Urothelium cell line (cell line): ENCODE measurements at regions not wholly inside any gene's neighbourhood (a gene's known extent, or its start where the extent isn't known, plus 50 kb on each side); places are given as distances from the start of the nearest gene placed in this dataset.
A peak's percentile ranks its signal among the peaks of the same experiment; 100 is the strongest.

Experiments used
- DNase-seq: peaks from one replicate; pipeline ENCODE4 v3.0.0; 2011; ENCODE audit warnings: low spot score, mixed read lengths
- FAIRE-seq: peaks from 2 replicates; lab custom pipeline; 2011; peaks lifted over from hg19 to GRCh38; lab: Jason Lieb, UNC

DNA sequence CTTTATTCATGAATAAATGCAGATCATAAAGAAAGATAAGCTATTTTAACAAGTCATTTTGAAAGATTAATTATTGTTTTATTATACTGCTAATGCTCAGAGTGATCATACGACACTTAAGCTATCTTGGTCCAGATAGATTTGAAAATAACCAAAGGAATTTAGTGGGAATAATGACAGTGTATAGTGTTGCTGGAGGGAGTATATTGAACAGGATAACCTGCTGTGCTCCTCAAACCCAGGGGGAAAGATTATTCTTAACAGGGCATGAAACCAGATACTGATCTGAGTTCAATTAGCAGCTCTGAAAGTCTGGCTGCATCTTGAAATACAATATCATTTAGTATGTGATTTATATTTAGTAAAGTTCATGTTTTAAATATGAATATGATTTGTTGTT is 216.3 kb upstream of the ITGA4 start:
- FAIRE-seq, result no peak
- DNase-seq, result no peak

DNA sequence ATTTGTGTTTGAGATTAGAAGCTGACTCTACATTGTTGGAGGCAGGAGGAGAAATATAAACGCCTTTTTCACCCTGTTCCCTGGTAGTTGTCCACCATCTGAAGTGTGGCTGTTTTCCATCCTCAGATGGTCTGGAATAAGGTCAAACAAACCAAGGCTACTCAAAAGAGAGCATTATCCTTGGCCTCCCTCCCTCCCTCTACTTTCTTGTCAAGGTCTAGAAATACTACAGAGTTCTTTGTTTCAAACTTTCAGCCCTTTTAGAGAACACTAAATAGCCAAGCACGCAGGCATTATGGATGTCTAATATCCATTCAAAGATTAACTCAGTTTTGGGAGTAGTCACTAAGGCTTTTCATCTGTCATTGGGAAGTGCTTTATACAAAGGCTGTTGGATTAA is 215.8 kb upstream of the ITGA4 start:
- FAIRE-seq (no peak), DNase-seq (no peak)

DNA sequence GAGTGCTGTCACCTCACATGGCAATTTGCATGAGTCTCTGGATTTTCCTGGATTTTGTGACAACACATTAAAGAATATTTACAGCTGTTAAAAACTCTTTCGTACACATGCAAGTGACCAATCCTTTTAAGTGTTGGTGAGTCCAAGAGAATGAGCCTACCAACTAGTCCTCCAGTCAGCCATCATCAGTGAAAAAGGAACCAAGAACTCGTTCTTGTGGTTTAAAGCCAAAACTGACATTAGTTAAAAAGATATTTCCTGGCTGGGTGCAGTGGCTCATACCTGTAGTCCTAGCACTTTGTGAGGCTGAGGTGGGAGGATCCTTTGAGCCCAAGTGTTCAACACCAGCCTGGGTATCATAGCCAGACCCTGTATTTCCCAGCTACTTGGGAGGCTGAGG is 215.4 kb upstream of the ITGA4 start:
- DNase-seq (no peak), FAIRE-seq (no peak)

DNA sequence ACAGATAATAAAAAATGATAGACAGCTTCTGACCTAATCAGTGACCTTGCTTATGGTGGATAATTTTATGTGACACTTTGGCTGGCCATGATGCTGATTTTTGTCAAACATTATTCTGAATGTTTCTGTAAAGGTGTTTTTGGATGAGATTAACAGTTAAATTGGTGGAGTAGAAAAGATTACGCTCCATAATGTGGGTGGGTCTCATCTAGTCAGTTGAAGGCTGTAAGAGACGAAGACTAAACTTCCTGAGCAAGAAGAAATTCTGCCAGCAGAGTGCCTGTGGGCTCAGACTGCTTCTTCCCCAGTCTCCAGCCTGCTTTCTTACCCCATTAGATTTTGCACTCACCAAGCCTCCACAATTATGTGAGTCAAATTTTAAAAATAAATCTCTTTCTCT is 214.9 kb upstream of the ITGA4 start:
- no peak for FAIRE-seq

DNA sequence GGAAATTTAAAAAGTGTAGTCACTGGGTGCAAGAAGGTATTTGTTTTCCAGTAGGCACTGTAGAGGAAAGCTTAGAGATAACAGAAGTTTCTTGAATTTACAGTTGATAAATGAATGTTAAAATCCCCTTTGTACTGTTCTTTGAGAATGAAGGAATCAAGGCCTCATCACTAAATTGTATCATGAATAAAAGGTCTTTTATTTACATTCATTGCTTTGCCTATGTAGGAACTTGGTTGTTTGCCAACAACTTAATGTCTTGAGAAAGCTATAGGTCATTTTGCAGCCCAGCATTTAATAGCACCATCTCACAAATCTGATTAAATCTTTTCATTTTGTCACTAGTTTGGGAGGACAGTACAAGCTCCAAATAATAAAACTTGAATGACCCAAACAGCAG is 213.9 kb upstream of the ITGA4 start:
- no peak for FAIRE-seq
- DNase-seq, result no peak

More for the DNA sequence above, 214.9 kb upstream of the ITGA4 start:
- no peak for DNase-seq

DNA sequence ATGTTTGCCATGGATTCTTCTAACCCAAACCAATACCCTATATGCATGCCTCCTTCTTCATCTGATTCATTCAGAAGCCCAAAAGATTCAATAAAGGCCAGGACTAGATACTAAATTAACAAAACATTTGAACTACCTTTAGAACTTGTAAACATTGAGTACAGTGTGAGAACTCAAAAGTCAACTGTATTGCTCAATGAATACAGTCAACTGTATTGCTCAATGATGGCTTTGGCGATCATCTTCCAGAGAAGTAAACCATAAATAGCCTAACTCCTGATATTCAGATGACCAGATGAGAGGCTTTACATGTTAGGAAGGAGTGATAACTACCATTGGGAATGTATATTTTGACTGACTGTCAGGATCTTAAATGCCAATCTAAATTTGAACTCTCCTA is 206.5 kb upstream of the ITGA4 start:
- FAIRE-seq, result no peak

DNA sequence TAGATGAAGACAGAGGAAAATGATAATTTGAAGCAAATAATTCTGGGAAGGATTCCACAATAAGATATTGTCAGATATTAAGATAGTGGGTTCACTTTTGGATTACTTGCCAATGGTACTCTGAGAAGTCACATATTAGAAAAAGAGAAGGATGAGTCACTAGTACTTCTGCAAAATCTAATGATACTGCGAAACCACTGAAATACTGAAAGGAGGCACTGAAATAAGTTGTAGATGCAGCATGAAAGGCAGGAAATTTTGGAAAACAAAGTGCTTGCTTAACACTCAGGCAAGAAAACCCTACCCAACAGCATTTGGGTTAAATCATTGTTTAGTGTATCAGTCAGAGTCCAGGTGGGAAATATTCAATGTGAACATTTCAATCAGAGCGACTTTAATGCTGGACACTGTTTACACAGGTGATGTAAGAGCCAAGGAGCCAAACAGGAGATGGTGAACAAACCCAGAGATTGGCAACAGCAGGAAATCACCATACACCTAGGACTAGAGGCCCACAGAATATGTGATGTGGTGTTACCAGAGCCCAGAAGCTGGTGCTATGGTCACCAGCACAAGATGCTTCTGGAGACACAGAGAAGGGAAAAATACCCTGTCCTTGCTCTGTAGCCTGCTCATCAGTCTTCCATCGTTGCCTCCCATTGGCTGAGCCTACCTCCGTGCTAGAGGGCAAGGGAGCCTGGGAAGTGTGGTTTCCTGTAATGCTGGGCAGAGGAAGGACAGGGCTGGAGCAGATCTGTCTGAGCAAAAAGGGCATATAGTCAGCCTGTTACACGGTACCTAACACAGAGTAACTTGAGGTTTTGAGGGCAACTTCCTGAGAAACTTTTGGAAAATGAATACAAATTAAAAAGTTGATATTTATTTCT is 204.7 kb upstream of the ITGA4 start:
- FAIRE-seq (no peak), DNase-seq (no peak)

More for the DNA sequence above, 206.5 kb upstream of the ITGA4 start:
- DNase-seq, result no peak

DNA sequence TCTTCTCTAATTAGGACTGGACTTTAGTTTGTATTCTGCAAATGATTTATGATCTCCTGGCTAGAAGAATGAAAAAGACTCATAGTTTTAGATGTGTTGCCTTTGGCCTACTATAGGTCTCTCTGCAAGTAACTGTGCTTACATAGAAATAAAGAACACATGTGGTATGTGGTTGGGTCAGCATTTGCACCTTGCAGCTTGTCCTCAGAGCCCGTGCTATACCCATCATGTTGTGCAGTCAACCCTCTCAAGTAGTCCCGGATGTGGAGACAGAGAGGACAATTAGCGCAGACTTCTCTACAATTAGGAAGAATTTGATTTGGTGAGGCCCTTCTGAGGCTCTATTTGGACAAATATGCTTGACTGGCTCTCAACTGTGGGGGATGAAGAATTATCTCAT is 203.7 kb upstream of the ITGA4 start:
- DNase-seq, result no peak
- no peak for FAIRE-seq

DNA sequence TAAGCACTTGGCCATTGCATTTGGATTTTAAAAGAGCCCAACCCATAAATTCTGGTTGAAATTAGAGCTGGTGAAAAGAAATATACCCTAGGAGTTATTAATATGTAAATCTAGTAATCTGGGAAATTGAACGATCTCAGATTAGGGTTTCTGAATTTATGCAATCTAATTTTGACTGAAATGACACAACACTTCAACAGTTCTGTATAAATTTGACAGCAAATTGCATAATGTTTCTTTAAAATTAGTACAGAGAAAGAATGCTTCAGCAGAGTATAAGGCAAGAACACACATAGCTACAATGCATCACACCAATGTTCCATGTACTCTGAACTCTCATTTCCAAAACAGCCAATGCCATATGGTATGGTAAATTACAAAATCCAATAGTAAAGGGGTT is 201.5 kb upstream of the ITGA4 start:
- FAIRE-seq (no peak), DNase-seq (no peak)

DNA sequence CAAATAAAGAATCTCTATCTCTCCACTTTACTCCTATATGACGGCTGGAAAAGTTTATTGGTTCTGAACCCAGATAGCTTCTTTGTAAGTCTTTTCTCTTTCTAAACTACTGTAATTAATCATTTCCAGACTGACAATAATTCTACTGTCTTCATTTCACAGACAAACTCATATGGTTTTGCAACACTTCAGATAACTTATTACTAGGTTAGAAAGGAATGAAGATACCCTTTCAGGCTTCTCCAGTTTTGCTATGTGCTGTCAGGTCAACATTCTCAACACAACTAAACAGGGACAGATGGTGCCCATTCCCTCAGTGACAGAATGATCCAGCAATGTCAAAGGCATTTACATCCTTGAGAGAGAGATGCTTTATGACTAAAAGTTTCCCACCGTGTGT is 198.5 kb upstream of the ITGA4 start:
- FAIRE-seq (no peak), DNase-seq (no peak)

DNA sequence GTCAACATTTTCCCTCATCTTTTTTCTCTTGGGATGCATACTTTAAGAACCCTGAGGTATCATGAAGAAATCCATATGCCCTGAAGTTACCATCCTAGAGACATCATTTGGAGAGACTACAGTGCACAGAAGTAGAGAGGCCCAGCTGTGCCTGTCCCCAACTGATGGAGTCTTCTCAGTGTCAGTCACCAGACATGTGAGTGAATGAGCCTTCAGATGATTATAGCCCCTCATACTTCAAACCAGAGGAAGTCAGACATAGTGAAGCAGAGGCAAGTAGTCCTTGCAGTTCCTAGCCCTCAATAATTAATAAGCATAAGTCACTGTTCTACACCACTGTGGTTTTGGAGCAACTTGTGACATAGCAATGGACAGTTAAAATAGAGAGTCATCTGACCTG is 194.4 kb upstream of the ITGA4 start:
- FAIRE-seq, result no peak
- no peak for DNase-seq

DNA sequence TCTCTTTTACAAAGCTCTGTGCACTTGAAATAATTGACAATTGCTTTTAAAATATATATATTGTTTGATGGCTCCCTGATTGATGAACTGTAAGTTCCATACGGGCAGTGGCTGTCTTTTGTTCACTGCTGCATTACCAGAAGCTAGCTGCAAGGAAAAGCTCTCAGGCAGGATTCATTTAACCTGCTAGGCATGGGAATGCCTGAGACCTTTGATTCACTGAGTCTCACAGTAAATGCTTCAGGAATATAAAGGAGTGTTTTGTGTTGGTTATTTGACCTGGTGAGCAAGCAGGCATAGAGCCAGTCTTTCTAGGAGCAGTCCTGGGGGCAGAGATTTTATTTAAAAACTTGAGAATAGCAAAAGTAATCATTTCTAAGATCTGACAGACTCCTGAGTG is 193.2 kb upstream of the ITGA4 start:
- DNase-seq (peak; percentile 9), FAIRE-seq (no peak)

DNA sequence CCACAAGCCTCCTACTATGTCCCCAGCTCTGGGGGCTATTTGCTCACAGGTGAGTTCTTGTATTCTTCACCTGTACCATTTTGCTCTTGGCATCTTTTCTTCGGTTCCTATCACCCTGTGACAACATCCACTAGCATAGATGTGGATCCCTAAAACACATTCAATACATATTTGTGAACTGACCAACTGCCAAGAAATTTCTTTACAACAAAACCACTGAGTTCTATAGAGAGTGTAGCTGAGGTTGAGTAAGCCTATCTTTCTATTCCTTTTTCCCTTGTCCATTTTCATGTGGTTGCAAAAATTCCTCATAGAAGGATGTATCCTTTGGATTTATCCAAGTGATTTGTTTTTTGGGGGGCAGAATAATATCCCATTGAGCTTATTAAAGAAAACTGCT is 192.7 kb upstream of the ITGA4 start:
- DNase-seq, result no peak
- no peak for FAIRE-seq

DNA sequence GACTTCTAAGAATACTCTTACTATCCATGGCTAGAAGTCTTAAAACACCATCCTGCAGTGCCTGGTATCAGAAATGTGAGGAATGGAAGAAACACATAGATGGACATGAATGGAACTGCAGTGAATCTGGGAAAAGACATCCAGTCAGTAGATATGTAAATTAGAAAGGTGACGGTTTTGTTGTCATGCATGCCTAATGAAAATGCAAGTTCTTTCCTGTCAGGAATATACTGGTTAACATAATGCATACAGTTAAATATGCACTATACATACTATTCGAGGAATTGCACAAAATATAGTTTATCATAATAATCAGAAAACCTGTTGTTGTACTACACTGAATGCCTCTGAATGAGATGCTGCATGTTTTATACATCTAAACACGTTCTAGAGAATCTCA is 190.6 kb upstream of the ITGA4 start:
- DNase-seq (no peak), FAIRE-seq (no peak)

DNA sequence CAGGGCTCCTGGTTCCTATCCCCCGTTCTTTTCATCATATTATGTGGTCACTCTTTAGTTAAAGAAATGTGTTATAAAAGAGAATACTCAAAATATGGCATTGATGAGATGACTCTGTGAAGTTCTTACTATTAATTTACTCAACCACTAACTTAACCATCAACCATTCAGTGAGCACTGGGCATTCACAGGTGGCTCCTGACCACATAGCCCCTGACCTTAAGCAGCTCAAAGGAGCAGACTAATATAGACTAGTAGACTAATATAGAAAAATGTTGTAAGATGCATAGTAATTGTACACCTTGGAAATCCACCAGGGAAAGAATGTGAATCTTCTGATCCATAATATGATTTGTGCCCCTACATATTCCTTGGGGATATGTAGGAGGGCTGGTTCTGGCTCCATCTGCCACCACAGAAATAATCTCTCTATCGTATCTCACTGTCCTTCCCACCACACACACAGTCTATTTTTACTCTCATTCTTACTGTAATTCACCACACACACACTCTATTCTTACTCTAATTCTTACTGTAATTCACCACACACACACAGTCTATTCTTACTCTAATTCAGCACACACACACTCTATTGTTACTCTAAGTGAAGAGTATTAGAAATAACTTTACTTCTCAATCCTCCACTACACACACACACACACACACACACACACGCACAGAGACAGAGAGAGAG is 188.9 kb upstream of the ITGA4 start:
- DNase-seq (no peak), FAIRE-seq (no peak)

DNA sequence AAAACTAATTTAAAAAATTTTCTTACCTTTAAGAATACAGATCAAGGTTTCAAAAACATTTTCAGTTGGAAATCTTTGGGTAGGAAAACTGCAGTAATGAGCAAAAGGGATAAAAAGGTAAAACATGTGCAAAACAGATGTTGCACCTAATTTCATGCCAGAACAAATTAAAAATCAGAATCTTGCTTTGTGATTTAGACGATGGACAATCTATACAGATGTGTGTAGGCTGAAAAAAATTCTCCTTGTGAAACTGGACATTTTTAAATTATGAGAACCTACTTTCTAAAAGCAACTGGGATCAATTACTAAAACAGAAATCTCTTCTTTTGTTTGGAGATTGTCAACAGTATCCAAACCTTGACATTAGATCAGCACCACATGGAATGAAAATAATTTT is 183.2 kb upstream of the ITGA4 start:
- no peak for DNase-seq
- no peak for FAIRE-seq

DNA sequence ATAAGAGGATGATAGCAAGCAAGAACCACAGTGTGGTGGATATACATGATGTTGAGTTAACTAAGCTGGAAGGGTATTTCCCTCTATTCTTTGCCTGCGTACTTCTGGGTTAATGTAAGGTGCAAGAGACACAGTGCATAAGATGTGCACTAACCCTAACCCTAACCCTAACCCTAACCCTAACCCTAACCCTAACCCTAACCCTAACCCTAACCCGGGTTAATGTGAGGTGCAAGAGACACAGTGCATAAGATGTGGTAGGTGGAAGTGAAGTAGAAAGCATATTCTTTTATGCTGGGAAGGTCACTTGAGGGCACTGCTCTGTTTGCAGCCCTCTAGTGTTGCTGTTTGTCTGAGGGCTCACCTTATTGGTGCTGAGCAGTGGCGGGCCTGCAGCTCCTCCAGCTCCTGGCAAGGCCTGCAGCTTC is 181.5 kb upstream of the ITGA4 start:
- FAIRE-seq, result peak; percentile 79
- DNase-seq, result no peak

DNA sequence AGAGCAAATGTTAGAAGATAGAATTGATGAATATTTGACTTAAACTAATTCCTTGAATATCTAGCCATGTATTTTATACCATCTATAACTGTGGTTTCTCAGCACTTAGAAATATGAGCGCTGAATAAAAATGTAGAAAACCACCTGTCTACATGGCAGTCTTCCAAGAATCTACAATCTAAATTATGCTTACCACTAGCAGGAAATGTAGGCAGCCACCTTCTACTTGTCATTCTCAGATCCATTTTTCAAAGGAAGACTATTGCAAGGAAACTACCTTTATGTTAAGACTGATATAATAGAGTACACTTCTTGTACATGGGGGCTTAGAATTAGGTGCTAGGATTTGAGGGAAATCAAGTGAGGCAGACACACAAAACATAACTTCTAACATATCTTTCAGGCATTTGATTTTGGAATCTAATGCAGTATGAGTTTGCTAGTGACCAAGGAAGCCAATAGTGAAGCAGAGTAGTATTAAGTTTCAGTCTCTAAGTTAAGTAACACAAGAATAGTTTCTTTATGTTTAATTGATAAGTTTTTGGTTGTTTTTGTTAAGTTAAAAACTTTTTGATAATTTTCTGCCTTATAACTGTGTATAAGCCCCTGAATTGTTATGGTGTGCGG is 175.9 kb upstream of the ITGA4 start:
- no peak for DNase-seq
- no peak for FAIRE-seq

DNA sequence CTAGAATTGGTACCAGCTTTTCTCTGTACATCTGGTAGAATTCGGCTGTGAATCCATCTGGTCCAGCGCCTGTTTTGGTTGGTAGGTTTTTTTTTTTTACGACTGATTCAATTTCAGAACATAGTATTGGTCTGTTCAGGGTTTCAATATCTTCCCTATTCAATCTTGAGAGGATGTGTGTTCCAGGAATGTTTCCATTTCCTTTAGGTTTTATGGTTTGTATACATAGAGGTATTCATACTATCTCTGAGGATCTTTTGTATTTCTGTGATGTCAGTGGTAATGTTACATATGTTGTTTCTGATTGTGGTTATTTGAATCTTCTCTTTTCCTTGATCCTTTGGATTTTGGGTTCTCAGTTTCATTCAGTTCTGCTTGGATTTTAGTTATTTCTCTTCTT is 172.1 kb upstream of the ITGA4 start:
- DNase-seq (no peak), FAIRE-seq (no peak)

DNA sequence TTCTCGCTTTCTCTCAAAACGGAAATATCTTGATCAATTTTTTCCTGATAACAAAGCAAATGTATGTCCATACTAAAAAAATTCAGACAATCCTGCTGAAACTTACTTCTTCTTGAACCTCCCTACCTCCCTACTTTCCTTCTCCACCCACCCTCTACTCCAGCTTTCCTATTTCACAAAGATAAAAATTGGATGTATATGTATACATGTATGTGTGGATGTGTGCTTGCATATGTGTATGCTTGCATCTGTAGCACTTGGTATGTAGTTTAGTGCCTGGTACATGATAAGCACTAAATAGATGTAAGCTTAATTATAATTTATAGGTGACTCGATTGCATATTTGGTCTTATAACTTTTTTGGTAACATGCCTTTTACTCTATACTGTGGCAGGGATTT is 167.5 kb upstream of the ITGA4 start:
- no peak for FAIRE-seq

DNA sequence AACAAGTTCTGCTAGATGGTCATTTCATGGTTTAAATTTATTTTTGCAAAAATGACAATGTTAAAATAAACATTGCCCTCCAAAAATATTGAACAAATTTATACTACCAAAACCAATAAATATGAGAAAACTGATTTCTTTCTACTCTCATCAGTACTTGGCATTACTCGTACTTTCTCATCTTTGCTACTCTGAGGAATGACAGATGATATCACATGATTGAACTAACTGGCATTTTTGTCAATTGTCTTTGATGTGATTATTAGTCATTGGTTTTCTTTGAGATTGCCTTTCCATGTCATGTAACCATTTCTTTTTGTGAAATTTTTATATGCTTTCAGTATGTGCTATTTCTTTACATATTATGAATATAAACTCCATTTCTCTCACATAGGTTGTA is 167.0 kb upstream of the ITGA4 start:
- DNase-seq (no peak), FAIRE-seq (no peak)

More for the DNA sequence above, 167.5 kb upstream of the ITGA4 start:
- DNase-seq, result no peak

DNA sequence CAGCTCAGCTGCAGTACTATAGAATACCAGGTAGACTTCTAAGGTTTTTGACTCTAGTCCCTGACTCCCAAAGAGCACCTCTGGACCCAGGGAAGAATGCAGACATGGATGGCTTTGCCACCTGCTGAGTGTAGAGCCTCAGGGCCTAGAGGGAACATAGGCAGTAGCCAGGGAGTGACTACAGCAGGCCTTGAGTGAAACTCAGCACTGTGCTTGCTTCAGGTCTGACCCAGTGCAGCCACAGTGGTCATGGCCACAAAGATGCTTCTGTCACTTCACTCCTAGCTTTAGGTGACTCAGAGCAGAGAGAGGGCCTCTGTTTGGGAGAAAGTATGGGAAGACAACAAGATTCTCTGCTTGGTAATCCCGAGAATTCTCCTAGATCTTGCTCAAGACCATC is 162.2 kb upstream of the ITGA4 start:
- FAIRE-seq, result no peak
- no peak for DNase-seq
